Neural crest cell (in vitro differentiated cells): ENCODE measurements at regions not wholly inside any gene's neighbourhood (a gene's known extent, or its start where the extent isn't known, plus 50 kb on each side); places are given as distances from the start of the nearest gene placed in this dataset.

Experiments
- DNase-seq: peaks from one replicate; pipeline ENCODE4 v3.0.0; 2021; ENCODE audit warnings: low read depth, mixed read lengths, low spot score
- H3K27ac Mint-ChIP-seq: one replicate; pipeline ENCODE4 v1.8.0; 2021; ENCODE audit warnings: mild to moderate bottlenecking, mixed read lengths; ENCODE audit not compliant: unreplicated experiment
- H3K27me3 Mint-ChIP-seq: 2 replicates; pipeline ENCODE4 v1.8.0; 2021; ENCODE audit warnings: low read depth, mild to moderate bottlenecking, mixed read lengths
- H3K36me3 Mint-ChIP-seq: 2 replicates; pipeline ENCODE4 v1.8.0; 2021; ENCODE audit warnings: low read depth, mild to moderate bottlenecking, mixed read lengths
- H3K4me1 Mint-ChIP-seq: 2 replicates; pipeline ENCODE4 v1.8.0; 2021; ENCODE audit warnings: mixed read lengths
- H3K4me3 Mint-ChIP-seq: one replicate; pipeline ENCODE4 v1.8.0; 2021; ENCODE audit warnings: mild to moderate bottlenecking, mixed read lengths
- H3K9me3 Mint-ChIP-seq: 2 replicates; pipeline ENCODE4 v1.8.0; 2021; ENCODE audit warnings: mixed read lengths
- TF ChIP-seq, protein P1 (sequence below): fragments of 200-600 bp; sonication (generic); conservative IDR thresholded peaks from 2 replicates; pipeline ENCODE4 v1.5.0; 2021; ENCODE audit warnings: antibody characterized with exemption, mild to moderate bottlenecking

DNA sequence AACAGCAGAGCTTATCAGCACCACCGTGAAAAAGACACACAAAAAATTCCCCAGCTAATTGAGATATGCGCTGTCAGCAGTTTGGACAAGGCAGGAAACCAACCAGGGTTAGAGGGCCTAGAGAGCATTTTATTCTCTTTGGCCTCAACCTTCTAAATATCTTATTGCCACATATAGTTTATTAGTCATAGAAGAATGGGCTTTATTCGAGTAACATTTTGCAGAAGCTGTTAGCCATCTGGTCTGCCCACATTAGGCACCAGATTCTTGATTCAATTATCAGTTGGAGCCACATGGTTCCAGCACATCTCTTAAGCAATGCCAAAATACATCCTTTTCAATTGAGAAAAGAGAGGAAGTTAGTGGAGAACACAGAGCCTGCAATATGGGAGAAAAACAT, 109.9 kb upstream of the CXADR start:
- H3K9me3 Mint-ChIP-seq, result peaks cover 6% of the 10 kb centered on the region
- H3K27ac Mint-ChIP-seq, result no peak overlapping the region
- peaks cover 11% of the 10 kb centered on the region for H3K4me1 Mint-ChIP-seq
- no peaks in the 10 kb centered on the region for H3K27me3 Mint-ChIP-seq
- no peak overlapping the region for H3K4me3 Mint-ChIP-seq
- H3K36me3 Mint-ChIP-seq, result no peaks in the 10 kb centered on the region
- no peak for DNase-seq
- TF ChIP-seq, protein P1, sequence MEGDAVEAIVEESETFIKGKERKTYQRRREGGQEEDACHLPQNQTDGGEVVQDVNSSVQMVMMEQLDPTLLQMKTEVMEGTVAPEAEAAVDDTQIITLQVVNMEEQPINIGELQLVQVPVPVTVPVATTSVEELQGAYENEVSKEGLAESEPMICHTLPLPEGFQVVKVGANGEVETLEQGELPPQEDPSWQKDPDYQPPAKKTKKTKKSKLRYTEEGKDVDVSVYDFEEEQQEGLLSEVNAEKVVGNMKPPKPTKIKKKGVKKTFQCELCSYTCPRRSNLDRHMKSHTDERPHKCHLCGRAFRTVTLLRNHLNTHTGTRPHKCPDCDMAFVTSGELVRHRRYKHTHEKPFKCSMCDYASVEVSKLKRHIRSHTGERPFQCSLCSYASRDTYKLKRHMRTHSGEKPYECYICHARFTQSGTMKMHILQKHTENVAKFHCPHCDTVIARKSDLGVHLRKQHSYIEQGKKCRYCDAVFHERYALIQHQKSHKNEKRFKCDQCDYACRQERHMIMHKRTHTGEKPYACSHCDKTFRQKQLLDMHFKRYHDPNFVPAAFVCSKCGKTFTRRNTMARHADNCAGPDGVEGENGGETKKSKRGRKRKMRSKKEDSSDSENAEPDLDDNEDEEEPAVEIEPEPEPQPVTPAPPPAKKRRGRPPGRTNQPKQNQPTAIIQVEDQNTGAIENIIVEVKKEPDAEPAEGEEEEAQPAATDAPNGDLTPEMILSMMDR, result no peak

DNA sequence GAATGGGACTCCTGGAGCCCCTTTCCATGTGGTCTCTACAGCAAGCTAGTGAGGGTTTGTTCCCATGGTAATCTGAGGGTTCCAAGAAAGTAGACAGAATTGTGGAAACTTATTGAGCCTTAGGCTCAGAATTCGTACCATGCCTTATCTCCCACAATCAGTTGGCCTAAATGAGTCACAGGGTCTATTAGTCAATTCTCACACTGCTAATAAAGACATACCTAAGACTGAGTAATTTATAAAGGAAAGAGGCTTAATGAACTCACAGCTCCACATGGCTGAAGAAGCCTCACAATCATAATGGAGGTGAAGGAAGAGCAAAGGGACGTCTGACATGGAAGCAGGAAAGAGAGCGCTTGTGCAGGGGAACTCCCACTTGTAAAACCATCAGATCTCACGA, 106.6 kb upstream of the CXADR start:
- Mint-ChIP-seq H3K9me3 (peaks cover 6% of the 10 kb centered on the region), H3K4me3 (no peak overlapping the region), H3K4me1 (peaks cover 5% of the 10 kb centered on the region), H3K36me3 (no peaks in the 10 kb centered on the region), H3K27me3 (no peaks in the 10 kb centered on the region), H3K27ac (no peak overlapping the region)
- TF ChIP-seq, protein P1, result no peak
- DNase-seq, result no peak

DNA sequence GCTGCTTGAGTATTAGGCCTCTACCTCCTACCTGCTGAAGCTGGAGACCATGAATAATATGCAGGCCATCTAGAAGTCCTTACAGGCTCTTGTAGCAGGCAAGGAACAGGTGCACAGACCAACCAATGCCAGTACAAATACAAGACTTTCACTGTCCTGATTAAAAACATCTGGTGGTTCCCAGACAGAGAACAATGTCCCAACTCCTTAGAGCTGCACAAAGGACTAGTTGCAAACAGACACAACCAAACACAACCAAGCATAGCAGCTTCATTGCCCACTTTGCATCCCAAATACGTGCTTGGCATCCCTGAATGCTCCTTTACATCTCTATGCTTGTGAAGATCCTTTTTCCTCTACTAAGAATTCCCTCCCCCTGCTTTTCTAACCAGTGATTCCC, 98.1 kb upstream of the CXADR start:
- Mint-ChIP-seq H3K4me1 (peaks cover 15% of the 10 kb centered on the region), H3K27ac (no peak overlapping the region), H3K4me3 (no peak overlapping the region), H3K36me3 (no peaks in the 10 kb centered on the region), H3K27me3 (no peaks in the 10 kb centered on the region), H3K9me3 (peaks cover 3% of the 10 kb centered on the region)
- TF ChIP-seq, protein P1, result no peak
- DNase-seq, result no peak

DNA sequence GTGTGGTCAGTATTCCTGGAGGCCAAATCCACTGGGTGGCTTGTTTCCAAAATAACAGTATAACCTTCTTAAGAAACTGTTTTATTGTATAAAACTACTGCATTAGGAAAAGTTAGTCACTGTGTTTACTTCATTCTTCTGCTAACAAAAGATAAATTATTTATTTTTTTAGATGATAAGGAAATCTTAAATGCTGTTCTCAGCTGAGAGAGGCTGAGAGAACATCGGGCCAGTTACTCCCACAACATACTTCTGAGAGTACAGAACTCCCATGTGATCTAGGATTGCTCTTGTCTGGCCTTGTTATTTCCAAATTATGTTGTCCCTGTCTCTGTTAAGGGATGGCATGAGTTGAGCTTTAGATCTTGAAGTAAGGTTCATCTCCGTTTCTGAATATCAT, 96.7 kb upstream of the CXADR start:
- no peaks in the 10 kb centered on the region for H3K36me3 Mint-ChIP-seq
- no peak for DNase-seq
- peaks cover 3% of the 10 kb centered on the region for H3K9me3 Mint-ChIP-seq
- H3K4me3 Mint-ChIP-seq, result no peak overlapping the region
- H3K27ac Mint-ChIP-seq, result no peak overlapping the region
- TF ChIP-seq, protein P1, result no peak
- H3K27me3 Mint-ChIP-seq, result no peaks in the 10 kb centered on the region
- peaks cover 15% of the 10 kb centered on the region for H3K4me1 Mint-ChIP-seq

DNA sequence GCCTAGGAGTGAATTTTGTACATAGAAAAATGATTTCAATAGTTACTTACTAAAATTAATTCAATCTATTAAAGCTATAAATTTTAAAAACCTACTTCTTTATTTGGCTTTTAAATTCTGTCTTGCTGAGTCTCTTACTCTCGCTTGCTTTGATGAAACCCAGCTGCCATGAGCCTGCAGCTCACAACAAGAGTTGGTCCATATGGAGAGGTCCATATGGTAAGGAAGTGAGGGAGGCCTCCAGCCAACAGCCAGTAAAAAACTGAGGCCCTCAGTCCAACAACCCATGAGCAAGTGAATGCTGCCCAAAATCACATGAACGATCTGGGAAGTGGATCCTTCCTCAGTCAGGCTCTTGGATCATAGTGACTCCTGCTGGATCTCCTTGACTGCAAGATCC, 89.9 kb upstream of the CXADR start:
- Mint-ChIP-seq H3K4me3 (no peak overlapping the region), H3K4me1 (no peaks in the 10 kb centered on the region), H3K9me3 (no peaks in the 10 kb centered on the region), H3K36me3 (no peaks in the 10 kb centered on the region), H3K27me3 (no peaks in the 10 kb centered on the region), H3K27ac (no peak overlapping the region)
- no peak for DNase-seq
- TF ChIP-seq, protein P1, result no peak

DNA sequence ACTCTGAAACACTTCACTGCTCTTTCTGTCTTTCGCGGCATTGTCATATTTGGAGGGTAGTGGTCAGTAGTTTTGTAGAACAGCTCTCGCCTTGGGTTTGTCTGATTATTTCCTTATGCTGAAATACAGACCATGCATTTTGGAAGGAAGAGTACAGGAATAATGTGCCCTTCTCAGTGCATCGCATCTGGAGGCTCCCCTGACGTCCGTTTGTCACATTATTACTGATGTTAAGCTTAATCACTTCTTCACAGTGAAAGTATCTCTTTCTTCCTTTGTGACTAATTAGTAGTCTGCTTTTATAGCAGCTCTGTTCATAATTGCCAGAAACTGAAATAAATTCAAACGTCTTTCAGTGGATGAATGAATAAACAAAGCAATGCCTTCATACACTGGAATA, 85.7 kb upstream of the CXADR start:
- H3K27me3 Mint-ChIP-seq, result no peaks in the 10 kb centered on the region
- H3K4me1 Mint-ChIP-seq, result no peaks in the 10 kb centered on the region
- H3K27ac Mint-ChIP-seq, result no peak overlapping the region
- H3K4me3 Mint-ChIP-seq, result no peak overlapping the region
- TF ChIP-seq, protein P1, result no peak
- H3K36me3 Mint-ChIP-seq, result no peaks in the 10 kb centered on the region
- no peaks in the 10 kb centered on the region for H3K9me3 Mint-ChIP-seq
- no peak for DNase-seq
